Transverse colon (tissue), 4 donors: ENCODE measurements at regions not wholly inside any gene's neighbourhood (a gene's known extent, or its start where the extent isn't known, plus 50 kb on each side); places are given as distances from the start of the nearest gene placed in this dataset.
"Not testable (repeated sequence)": the region's sequence is repeated elsewhere in the genome, so short reads cannot be mapped to it uniquely, and the experiment has no call there.

Experiments
- DNase-seq: peaks from one replicate; pipeline ENCODE4 v3.0.0-alpha.2; 2019
- H3K27ac ChIP-seq, 4 donors: fragments of 200-600 bp; sonication (generic); 2 replicates each; pipeline ENCODE4 v1.5.1; 2016 to 2018; ENCODE audit warnings: inconsistent platforms in 4 of 4
- H3K27me3 ChIP-seq: fragments of 200-600 bp; sonication (generic); 2 replicates; pipeline ENCODE4 v1.5.1; 2017; ENCODE audit warnings: inconsistent platforms
- H3K36me3 ChIP-seq, 4 donors: fragments of 200-600 bp; sonication (generic); 2 replicates each; pipeline ENCODE4 v1.5.1; 2017 to 2019; ENCODE audit warnings: inconsistent platforms in 4 of 4
- H3K4me1 ChIP-seq, 4 donors: fragments of 200-600 bp; sonication (generic); 2 replicates each; pipeline ENCODE4 v1.5.1; 2017 to 2020; ENCODE audit warnings: inconsistent platforms in 4 of 4
- H3K4me3 ChIP-seq, 4 donors: fragments of 200-600 bp; sonication (generic); 1 replicate in 1 of 4; 2 replicates in 3 of 4; pipeline versions ENCODE4 v1.5.1 to v1.6.1; 2017 to 2019; ENCODE audit warnings: inconsistent platforms in 4 of 4
- H3K9me3 ChIP-seq, 2 donors: fragments of 200-600 bp; sonication (generic); 2 replicates each; pipeline ENCODE4 v1.5.1; 2017 to 2019; ENCODE audit warnings: inconsistent platforms in 2 of 2
- EP300 ChIP-seq: sonication (generic); formaldehyde crosslinking; IDR thresholded peaks from one replicate; pipeline ENCODE4 v1.6.1; 2017; ENCODE audit warnings: antibody characterized with exemption, low read depth
- POLR2A ChIP-seq: fragments of 450-650 bp; IDR thresholded peaks from one replicate; pipeline ENCODE4 v1.6.1; 2016; ENCODE audit warnings: antibody characterized with exemption, mild to moderate bottlenecking, moderate library complexity
- POLR2AphosphoS5 ChIP-seq, 3 donors: sonication (generic); formaldehyde crosslinking; IDR thresholded peaks; one replicate each; pipeline ENCODE4 v1.6.1; 2016; ENCODE audit warnings: antibody characterized with exemption in 3 of 3
- WGBS, 2 donors: methylation state at CpG; one replicate each; pipeline ENCODE4 v1.1.5; 2018; ENCODE audit warnings: low coverage in 1 of 2; 5-methylcytosine and 5-hydroxymethylcytosine counted together
- in situ Hi-C, 4 donors: fragments of 200-750 bp; cut with MboI; loops; one replicate each; pipeline versions ENCODE4 v1.15.0 to v1.15.1; 2017; ENCODE audit warnings: low sequenced_read_pairs in 3 of 4, low pct_ligation_motif_present in 1 of 4, low pct_unique_long_range_greater_than_20kb in 1 of 4
- intact Hi-C: fragments of 100-400 bp; cut with DNase I; formaldehyde crosslinking; loops from one replicate; pipeline ENCODE4 v1.15.1; 2023; ENCODE audit warnings: low total_unique reads
- TF ChIP-seq, protein P1 (sequence below), 5 experiments: fragments of 200-600 bp in 3 of 5; fragments of 450-650 bp in 2 of 5; sonication (generic) in 3 of 5; IDR thresholded peaks; 1 replicate in 2 of 5; 2 replicates in 3 of 5; pipeline ENCODE4 v1.5.1; 2016 to 2017; ENCODE audit warnings: antibody characterized with exemption in 5 of 5, inconsistent platforms in 3 of 5, mild to moderate bottlenecking in 2 of 5, moderate library complexity in 1 of 5

DNA sequence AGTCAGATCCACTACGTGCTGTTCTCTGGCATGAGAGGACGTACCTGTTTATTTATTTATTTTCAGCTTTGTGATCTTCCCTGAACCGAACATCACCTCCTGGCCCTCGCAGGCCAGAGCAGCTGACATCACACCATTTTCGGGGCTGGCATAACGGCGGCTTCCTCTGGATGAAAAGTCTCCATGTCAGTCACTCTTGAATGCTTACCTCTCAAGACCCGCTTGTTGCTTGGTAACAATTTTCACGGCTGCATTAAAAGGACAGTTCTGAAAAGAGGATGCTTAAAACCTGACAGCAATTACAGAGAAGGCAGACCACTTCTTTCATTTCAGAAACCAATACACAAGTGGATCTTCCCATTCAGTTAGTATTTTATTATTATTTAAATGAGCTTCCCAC, 159.8 kb upstream of the CDH4 start:
- no peaks in the 10 kb centered on the region for H3K4me1 ChIP-seq
- no peak for DNase-seq
- no peaks in the 10 kb centered on the region for H3K36me3 ChIP-seq
- in situ Hi-C loops, result no loop called here
- 80 to 90% methylated on average over 3 to 9 of the region's 9 CpGs for WGBS, 2 donors
- H3K9me3 ChIP-seq, result no peaks in the 10 kb centered on the region
- H3K27ac ChIP-seq, result no peak overlapping the region
- no peak for TF ChIP-seq POLR2A
- TF ChIP-seq, protein P1, sequence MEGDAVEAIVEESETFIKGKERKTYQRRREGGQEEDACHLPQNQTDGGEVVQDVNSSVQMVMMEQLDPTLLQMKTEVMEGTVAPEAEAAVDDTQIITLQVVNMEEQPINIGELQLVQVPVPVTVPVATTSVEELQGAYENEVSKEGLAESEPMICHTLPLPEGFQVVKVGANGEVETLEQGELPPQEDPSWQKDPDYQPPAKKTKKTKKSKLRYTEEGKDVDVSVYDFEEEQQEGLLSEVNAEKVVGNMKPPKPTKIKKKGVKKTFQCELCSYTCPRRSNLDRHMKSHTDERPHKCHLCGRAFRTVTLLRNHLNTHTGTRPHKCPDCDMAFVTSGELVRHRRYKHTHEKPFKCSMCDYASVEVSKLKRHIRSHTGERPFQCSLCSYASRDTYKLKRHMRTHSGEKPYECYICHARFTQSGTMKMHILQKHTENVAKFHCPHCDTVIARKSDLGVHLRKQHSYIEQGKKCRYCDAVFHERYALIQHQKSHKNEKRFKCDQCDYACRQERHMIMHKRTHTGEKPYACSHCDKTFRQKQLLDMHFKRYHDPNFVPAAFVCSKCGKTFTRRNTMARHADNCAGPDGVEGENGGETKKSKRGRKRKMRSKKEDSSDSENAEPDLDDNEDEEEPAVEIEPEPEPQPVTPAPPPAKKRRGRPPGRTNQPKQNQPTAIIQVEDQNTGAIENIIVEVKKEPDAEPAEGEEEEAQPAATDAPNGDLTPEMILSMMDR (IDR thresholded peaks at IDR 0.05), result no peak
- no peaks in the 10 kb centered on the region for H3K27me3 ChIP-seq
- no peak overlapping the region for H3K4me3 ChIP-seq
- intact Hi-C loops, result no loop called here

DNA sequence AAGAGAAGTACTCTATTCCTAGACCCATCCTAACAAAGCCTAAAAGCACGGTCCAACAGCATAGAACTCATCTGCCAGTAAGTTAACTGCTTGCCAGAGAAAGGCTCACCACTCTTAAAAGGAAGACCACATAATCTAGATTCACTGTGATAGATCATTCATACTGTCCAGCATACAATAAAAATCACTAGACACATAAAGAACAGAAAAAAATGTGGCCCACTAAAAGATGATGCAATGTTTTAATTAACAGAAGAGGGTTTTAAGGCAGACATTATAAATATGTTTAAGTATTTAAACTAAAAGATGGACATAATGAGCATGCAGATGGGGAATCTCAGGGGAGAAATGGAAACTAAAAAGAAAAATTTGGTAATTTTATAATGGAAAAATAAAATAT, 157.5 kb upstream of the CDH4 start:
- WGBS, 2 donors, result 80 to 93% methylated on average over 1 of the region's 1 CpG
- no peaks in the 10 kb centered on the region for H3K9me3 ChIP-seq
- DNase-seq, result no peak
- TF ChIP-seq, protein P1 (IDR thresholded peaks at IDR 0.05), result no peak
- no peak for TF ChIP-seq POLR2A
- TF ChIP-seq EP300, result no peak
- no peak for TF ChIP-seq POLR2AphosphoS5 (IDR thresholded peaks at IDR 0.05)
- H3K27ac ChIP-seq, result no peak overlapping the region
- H3K27me3 ChIP-seq, result no peaks in the 10 kb centered on the region
- no peaks in the 10 kb centered on the region for H3K36me3 ChIP-seq
- no peaks in the 10 kb centered on the region for H3K4me1 ChIP-seq
- intact Hi-C loops (no loop called here), in situ Hi-C loops (no loop called here)
- no peak overlapping the region for H3K4me3 ChIP-seq

DNA sequence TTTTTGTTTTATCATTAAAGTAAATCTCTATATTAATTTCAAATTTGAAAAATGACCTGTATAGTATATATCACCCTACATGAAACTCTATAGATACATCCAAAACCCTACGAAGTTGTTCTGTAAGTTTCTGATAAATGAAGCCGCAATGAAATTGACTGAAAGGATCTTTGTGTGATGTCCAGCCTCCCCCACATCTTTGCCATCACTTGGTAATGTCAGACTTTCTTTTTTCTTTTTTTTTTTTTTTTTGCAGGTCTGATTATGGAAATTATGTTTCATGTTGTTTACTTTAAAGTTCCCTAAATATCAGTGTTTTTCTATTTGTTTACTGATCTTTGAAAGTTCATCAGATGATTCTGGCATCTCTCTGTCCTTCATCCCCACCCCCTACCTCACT, 155.6 kb upstream of the CDH4 start:
- in situ Hi-C loops (no loop called here), intact Hi-C loops (no loop called here)
- 82 to 93% methylated on average over 2 of the region's 2 CpGs for WGBS, 2 donors
- H3K27me3 ChIP-seq, result no peaks in the 10 kb centered on the region
- H3K4me1 ChIP-seq, result no peaks in the 10 kb centered on the region
- DNase-seq, result no peak
- H3K36me3 ChIP-seq, result no peaks in the 10 kb centered on the region
- TF ChIP-seq POLR2A (no peak), EP300 (no peak), POLR2AphosphoS5 (IDR thresholded peaks at IDR 0.05) (no peak)
- TF ChIP-seq, protein P1 (IDR thresholded peaks at IDR 0.05), result no peak
- no peak overlapping the region for H3K4me3 ChIP-seq
- no peak overlapping the region for H3K27ac ChIP-seq
- H3K9me3 ChIP-seq, result no peaks in the 10 kb centered on the region

DNA sequence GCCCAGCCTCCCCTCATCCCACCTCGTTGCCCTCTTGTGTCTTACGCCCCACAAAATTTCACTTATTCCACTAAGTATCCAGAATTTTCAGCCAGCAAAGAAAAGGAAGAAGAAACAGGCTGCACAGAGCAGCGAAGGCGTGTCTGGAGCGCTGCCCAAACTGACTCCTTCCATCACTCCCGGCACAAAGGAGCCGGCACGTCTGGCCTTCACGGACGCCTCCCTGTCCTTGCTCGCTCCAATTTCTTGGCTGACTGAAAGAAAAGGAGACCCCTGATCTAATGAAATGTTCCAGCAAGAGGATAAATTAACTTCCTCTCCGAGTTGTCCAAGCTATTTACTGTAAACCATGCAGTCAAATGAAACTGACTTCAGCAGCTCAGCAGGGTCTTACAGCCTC, 152.3 kb upstream of the CDH4 start:
- in situ Hi-C loops, result no loop called here
- Histone ChIP-seq H3K9me3 (no peaks in the 10 kb centered on the region), H3K27ac (no peak overlapping the region)

DNA sequence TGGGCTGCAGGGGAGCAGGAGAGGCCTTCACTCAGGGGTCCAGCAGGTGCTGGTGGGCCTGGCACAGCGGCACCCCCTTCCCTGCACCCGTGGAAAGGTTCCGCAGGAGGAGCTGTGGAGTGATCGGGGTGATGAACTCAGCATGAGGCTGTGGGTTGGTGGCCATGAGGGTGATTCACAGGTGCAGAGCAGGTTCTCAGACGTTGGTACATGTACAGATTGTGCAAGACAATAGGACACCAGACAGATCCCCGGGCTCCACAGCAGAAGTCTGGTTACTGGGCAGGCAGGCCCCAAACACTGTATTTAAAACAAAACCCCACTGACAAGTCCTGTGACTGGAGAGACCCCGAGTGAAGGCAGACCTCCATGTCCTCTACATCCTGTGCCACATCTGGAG, 151.6 kb upstream of the CDH4 start:
- WGBS, 2 donors, result 85 to 100% methylated on average over 2 to 7 of the region's 7 CpGs
- no peaks in the 10 kb centered on the region for H3K4me1 ChIP-seq
- no peaks in the 10 kb centered on the region for H3K27me3 ChIP-seq
- TF ChIP-seq EP300, result no peak
- TF ChIP-seq, protein P1 (IDR thresholded peaks at IDR 0.05), result no peak
- no peak for DNase-seq
- no peaks in the 10 kb centered on the region for H3K9me3 ChIP-seq
- H3K36me3 ChIP-seq, result no peaks in the 10 kb centered on the region
- H3K27ac ChIP-seq, result no peak overlapping the region
- H3K4me3 ChIP-seq, result no peak overlapping the region
- in situ Hi-C loops (no loop called here), intact Hi-C loops (no loop called here)

More for the DNA sequence above, 152.3 kb upstream of the CDH4 start:
- Histone ChIP-seq H3K27me3 (no peaks in the 10 kb centered on the region), H3K4me3 (no peak overlapping the region), H3K36me3 (no peaks in the 10 kb centered on the region), H3K4me1 (no peaks in the 10 kb centered on the region)
- 24 to 69% methylated on average over 8 to 12 of the region's 12 CpGs for WGBS, 2 donors
- intact Hi-C loops, result no loop called here
- TF ChIP-seq EP300, result no peak
- DNase-seq, result no peak

DNA sequence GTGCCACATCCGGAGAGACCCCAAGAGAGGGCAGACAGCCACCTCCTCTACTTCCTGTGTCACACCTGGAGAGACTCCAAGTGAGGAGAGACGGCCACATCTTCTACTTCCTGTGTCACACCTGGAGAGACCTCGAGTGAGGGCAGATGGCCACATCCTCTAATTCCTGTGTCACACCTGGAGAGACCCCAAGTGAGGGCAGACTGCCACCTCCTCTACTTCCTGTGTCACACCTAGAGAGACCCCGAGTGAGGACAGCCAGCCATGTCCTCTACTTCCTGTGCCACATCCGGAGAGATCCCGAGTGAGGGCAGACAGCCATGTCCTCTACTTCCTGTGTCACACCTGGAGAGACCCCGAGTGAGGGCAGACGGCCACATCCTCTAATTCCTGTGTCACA, 150.7 kb upstream of the CDH4 start:
- H3K27me3 ChIP-seq, H3K9me3 ChIP-seq, H3K4me3 ChIP-seq, DNase-seq, in situ Hi-C loops, H3K4me1 ChIP-seq, H3K27ac ChIP-seq, intact Hi-C loops, H3K36me3 ChIP-seq: not testable (repeated sequence)
- 55% methylated on average over 7 of the region's 8 CpGs; no CpG with 5 or more reads in 1 of the 2 donors for WGBS, 2 donors
